Right renal cortex interstitium (tissue), 3 donors: ENCODE measurements at regions not wholly inside any gene's neighbourhood (a gene's known extent, or its start where the extent isn't known, plus 50 kb on each side); places are given as distances from the start of the nearest gene placed in this dataset.
A peak's percentile ranks its signal among the peaks of the same experiment; 100 is the strongest.

Source experiments
- DNase-seq, 3 donors: peaks; one replicate each; pipeline ENCODE4 v3.0.0-alpha.2; 2013; ENCODE audit warnings: low read depth in 3 of 3, low spot score in 2 of 3

DNA sequence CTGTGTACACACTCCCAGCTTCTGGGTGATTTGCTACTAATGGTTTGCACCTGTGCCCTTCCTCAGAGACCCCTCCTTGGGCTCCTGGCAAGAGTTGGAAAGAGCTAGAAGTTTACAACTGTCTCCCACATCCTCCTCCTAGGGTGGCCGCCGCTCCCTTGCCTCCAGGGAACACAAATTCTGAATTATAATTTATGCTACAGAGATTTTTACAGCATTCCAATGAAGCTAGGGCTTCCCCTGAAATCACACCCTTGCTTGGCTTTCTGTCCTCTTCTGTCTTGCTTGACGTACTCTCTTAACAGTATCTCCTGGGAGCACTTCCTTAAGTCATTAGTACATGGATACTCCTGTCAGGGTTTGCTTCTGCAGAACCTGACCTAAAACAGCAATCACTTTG is 180.2 kb downstream of the KCNA5 start:
- no peak for DNase-seq

DNA sequence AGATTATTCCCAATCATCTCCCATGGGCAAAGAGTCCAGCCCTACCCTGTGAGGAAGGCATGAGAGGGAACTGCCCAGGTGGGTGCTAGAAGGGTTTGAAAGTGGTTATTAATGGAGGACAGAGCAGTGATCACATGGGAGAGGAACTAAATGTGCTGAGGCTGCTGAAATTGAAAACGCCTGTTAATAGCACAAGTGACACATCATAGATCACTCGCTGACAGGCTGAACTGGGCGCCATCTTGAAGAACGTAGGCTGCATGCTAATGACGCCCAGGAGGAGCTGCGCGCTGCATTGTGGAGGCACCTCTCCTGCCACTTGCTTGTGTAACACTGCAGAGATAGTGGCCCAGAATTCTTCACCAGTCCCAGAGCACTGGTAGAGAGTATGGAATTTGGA is 182.9 kb downstream of the KCNA5 start:
- DNase-seq = no peak

DNA sequence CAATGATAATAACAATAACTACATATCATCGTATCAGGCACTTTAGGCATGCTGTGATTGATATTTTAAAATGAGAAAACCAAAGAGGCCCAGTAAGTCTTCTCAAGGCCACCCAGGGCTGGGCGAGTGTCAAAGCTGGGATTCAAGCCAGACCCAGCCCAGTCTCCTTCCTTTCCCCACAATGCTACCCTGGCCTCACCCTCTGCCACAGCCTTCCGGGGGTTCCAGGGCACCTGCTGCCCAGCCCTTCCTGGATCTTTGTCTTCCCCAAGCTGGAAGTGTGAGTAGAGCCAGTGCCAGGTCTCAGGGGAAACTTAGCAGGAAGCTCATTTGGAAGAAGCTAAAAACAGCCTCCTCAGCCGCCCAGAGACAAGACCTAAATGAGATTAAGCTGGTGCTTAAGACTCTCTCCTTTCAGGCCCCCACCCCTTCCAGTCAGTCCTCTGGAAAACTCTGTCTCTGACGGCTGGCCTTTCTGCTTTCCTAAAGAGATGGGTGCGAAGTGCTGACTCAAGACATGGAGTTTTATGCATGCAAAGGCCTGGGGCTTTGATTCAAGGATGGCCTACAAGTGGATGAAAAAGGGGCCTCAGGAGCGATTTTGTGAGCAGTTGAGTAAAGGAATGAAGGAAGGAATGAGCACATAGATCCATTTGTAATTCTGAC is 184.2 kb downstream of the KCNA5 start:
- no peak for DNase-seq

DNA sequence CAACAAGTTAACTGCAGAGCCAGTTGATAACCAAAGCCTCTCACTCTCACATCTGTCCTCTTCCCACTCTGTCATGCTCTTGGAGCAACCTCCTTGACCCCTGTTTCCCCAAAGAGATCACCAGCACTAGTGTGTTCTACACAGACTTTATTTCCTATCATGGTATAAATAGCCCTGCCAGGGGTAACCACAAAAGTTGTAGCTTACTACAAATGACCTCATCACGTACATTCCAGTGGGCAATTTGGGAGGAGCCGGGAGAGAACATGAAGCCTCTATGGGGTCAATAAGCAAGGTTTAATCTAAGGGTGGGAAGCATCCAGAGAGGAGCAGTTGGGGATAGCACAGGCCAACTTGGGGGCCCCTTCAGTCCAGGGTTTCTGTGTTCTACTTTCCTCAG is 186.5 kb downstream of the KCNA5 start:
- DNase-seq = no peak

DNA sequence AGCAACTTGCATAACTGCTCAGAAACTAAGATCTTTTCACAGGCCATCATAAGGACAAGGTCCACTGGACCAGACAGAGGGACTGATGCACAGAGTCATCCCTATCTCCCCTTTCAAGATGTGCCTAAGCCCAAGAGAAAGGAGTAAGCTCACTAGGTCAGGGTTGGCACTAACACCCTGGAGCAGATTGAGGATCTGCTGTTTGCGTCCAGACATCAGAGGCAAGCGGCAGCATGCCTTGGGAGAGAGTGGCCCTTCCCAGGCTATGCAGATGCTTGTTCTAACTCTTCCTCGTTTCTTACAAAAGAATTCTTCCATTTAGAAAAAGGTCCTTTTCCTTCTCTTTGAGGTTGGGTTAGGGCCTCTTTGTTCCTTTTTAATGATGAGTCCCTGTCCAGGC is 187.2 kb downstream of the KCNA5 start:
- no peak for DNase-seq

DNA sequence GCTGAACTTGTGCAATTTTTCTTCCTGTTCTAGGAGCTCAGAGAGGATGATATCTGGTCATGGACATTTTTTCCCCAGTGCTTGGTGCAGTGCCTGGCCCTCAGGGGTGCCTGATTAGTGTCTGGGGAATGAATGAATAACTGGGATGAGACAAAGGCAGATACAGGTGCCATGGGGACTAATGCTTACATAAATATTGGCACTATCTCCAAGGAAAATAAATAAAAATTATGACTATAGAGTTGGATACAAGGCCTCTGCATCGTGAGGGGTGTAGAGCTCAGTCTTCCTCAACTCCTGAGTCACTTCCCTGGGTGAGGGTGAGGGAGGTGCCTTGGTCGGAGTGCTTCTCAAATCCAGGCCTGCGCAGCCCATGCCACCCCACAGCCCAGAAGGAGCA is 188.6 kb downstream of the KCNA5 start:
- DNase-seq = no peak

DNA sequence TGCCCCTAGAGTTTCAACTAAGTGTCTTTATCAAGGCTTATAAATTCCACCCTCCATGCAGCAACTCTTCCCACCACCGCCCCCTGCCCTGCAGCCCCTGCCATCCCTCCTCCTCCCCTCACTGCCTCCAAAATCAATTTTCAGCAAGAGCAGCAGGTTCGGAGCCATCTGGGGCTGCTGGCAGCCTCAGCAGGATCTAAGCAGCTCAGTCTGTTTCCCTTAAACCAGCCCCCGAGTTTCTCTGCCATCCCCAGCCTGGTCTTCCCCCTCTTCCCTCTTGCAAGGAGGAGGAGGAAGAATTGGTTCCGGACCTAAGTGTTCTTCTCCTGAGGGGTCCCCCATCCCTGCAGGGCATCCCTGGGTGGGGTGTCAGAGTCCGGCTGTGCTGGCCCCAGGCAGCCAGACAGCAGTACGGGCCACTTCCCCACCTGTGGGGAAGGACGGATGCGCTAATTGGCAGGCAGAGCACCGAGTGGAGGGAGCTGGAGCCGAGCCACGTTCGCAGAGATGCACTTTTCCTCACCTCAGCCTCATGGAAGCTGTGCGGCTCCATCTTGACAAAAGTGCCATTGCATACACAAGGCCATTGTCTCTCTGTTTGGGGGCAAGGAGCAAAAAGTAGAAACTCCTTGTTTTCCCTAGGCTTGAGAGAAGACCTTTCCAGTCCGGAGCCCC is 189.3 kb downstream of the KCNA5 start:
- no peak for DNase-seq

DNA sequence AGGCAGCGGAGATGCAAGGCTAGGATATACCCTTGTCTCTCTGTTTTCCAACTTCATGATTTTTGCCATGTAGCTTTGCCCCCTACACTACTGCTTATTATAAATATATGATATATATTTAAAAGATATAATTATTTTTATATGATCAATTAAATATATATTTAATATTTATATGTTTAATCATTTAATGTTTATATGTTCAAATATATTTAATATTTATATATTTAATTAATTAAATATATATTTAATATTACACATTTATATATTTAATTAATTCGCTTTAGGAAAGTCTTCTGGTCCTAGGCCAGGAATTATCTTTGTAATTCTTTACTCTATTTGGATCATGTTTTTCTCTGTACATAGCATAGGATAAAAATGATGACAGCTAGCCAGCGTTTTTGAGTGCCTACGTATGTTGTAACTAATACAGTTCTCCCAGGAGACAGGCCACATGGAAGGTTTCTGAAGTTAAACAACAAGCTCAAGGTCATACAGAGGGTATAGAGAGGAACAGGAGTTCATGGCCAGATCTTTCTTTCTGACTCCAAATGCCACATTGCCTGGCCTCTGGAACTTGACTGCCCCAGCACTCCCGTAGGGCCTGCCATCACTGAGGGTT is 192.5 kb downstream of the KCNA5 start:
- DNase-seq = peak in 1 of 3 donors; percentile 5

DNA sequence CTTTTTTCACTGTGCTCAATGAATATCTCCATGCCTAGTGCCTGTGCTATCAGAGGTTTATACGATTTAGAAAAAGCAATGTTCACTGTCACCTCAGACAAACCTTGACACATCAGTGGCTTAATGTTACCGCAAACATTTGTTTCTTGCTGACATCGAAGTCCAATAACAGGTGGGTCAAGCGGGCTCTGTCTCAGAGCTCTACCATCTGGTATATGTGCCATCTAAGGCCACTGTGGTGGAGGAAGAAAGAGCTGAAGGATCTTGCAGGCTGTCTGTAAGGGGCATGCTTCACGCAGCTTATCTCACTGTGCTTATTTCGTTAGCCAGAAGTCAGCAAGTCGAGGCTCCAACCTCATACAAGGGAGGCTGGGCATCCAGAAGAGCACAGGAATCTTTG is 189.5 kb upstream of the NTF3 start:
- DNase-seq = no peak

DNA sequence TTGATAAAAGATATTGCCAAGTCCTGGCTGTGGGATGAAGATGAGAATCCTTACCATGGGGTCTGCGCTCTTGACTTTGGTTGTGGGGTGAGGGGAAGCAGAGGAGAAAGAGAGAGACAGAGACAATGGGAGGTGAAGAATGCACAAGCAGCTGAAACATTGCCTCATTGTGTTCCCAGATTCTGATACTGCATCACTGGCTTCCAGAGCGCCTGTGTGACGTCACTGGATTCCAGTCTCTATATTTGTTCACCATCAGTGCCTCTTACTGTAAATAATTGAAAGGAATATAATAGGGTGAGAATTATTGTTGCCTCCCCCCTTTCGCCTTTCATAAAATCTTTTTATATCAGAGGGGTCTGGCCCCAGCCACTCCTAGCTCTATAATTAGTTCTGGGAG is 188.9 kb upstream of the NTF3 start:
- no peak for DNase-seq

DNA sequence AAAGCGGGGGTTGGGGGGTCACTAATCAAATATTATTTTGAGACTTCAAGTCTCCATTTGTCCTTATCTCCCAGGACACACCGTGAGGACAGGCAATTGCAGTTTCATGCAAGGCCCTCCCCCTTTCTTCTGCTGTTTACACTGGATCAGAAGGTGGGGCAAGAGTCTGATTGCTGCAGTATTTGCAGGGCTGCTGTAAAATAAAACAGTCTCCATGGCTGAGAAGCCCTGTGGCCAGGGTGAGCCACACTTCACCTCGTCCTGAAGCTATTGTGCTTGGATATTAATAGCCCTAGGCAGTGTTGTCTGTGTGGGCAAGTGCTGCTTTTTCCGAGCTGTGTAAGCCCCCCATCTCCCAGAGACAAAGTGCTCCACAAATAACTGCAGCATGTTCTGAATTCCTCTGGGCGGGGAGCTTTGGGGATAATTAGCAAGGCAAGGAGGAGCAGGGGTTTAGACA is 187.4 kb upstream of the NTF3 start:
- no peak for DNase-seq

DNA sequence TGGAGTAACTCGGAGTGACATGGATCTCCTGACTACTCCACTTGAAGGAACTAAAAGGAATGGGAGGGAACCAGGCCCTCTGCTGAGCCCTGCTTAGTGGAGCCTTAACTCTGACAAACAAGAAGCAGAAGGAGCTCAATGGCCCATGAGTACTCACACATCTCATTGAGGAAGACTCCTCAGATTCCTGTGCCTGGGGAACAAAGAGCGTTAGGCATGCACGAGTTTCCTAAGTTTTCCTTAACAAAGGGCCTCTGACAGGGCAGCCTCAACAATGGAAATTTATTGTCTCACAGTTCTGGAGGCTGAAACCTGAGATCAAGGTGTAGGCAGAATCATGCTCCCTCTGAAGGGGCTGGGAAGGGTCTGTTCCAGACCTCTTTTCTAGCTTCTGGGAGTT is 185.7 kb upstream of the NTF3 start:
- no peak for DNase-seq

DNA sequence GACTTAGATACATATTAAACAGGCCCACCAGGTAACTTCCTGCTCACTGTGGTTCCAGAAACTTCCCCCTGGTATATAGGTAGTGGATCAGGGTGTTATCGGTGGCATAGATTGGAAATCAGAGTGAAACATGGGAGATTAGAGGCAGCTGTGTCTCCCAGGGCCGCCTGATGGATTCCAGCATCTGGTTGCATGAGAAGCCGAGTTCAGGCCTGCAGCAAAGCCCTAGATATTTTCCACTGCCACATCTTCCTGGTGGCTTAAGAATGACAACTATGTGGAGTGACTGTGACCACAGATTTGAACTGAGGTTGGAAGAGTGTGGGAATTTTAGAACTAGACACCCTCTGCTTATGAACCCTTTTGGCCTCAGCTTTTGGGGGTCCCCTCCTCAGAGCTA is 184.8 kb upstream of the NTF3 start:
- no peak for DNase-seq

DNA sequence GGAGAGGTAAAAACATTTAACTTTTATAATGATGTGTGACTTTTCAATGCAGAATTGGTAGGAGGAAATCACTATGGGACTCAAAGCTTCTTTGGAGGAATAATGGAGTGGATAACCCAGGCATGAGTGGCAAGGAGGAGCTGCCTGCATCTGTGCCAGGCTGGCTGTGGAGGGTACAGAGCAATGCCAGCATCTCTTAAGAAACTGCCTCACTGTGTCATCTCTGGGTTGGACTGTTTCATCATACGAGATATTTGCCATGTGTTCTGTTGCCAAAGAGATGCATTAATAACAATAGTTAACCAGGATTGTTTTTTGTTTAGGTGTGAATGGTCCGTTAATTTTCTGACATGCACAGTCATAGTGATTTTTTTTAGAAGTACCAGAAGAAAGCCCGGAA is 183.7 kb upstream of the NTF3 start:
- DNase-seq = no peak

DNA sequence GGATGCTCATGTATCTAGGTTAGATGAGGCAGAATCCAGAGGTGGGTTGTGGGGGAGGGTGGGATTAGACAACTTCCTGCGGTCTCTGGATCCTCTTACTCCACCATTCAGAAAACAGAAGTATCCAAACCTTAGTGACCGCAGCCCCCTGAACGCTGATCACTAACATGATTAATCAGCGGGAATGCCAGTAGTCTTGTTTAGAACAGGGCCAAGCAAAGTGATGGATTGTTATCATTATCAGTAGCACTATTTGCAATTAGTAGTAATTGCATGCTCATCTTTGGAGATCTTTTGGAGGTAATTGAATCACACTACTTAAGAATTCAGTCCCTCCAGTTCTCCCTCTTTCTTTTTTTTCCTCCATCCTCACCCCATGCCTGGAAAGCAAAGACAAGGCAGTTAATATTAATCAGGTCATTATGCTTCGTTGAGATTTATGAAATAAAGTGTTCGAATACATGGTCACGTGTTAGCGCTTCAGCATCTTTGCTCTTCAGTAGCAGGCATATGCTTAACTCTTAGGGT is 182.8 kb upstream of the NTF3 start:
- DNase-seq = no peak

DNA sequence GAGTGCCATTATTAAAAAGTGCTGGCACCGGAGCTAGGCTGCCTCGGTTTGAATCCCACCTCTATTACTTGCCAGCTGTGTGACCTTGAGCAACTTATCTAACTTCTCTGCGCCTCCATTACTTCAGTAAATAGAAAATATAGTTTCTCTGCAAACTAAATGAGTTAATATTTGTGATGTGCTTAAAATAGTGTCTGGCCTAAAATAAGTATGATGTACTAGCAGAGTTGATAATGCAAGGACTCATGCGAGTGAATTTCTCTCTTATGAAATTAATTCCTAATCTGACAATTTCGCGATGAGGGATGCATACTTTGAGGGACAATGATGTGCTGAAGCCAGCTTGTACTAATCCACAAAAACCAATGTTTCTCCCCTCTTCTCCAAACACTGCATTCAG is 180.8 kb upstream of the NTF3 start:
- DNase-seq = no peak

DNA sequence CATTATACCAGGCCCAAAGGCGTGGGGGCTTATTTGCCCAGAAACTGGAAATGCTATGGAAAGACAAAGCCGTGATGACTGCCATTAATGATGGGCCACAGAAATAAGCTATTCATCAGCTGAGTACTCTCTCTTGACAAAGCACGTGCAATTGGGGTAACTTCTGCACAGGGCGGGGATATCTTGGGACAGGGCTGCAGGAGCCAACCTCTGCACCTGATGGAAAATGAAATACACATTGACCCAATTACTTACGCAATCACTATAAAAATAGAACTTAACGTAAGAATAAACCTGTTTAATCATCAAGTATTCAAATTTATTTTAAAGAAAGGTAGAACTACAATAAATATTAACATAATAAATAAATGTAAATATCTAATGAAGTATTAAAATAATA is 180.1 kb upstream of the NTF3 start:
- DNase-seq = no peak

DNA sequence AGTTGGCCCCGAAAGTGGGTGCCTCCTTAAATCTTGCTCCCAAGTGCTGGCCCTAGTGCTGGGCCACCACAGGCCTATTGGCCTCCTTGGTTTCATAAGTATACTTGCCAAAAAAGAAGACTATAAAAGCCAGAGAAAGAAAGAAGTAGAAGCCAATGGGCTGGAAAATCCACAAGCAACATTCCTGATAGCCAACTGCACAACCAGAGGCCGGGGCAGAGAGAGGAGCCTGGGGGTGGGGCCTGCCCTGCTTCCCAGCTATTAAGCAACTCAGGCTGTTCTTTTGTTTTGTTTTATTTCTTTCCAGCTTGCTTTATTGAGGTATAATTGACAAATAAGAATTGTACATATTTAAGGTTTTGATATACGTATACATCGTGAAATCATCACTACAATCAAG is 177.2 kb upstream of the NTF3 start:
- DNase-seq = no peak

DNA sequence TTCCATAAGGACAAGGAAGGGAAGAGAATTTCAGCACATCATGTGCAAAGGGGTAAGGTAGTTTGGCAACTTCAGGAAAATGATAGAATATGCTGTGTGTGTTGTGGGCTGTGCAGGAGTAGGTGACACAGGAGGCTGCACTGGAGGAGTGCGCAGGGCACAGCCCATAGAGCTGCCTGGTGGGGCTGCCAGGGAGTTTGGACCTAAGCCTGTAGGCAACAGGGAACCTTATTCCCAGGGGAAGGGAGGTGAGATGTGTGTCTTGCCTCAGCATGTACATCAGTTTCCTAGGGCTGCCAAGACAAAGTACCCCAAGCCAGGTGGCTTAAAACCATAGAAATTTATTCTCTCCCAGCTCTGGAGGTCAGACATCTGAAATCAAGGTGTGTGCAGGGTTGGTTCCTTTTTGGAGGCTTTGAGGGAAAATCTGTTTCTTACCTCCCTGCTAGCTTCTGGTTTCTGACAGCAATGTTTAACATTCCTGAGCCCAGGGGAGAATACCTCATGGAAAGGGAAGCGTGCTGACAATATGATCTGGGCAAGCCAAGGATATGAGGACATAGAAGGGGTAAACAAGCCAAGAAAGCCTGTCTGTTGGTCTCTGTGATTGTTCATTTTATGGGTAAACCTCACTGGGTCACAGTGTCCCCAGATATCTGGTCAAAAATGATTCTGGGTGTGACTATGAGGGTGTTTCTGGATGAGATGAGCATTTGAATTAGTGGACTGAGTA is 174.0 kb upstream of the NTF3 start:
- DNase-seq = no peak

DNA sequence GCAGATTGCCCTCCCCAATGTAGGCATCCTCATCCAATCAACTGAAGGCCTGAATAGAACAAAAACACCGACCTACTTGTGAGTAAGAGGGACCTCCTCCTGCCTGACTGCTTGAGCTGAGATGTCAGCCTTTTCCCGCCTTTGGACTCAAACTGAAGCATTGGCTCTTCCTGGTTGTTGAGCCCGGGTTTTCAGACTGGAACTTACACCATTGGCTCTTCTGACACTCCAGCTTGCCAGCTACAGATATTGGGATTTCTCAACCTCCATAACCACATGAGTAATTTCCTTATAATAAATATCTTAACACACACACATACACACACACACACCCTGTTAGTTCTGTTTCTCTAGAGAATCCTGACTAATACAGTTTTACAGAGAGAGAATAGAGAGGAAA is 173.4 kb upstream of the NTF3 start:
- DNase-seq = no peak

DNA sequence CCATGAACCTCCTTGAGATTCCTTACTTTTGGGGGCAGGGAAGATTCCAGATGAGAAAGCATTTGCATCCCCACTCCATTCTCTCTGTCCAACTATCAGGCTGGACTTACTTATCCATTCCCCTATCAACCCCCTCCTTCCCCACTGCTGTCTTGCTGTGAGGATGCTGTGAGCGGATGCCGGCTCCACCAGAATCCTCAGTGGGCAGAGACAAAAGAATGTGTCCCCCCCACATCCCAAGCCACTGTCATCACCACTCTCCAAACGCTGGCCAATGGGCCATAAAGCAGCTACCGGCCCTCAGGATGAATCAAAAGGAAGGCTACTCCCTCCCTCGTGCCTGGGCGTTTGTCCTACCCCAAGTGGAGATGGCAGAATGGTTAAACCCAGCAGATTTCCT is 173.0 kb upstream of the NTF3 start:
- no peak for DNase-seq
